ENCODE measurements at regions not wholly inside any gene's neighbourhood (a gene's known extent, or its start where the extent isn't known, plus 50 kb on each side); places are given as distances from the start of the nearest gene placed in this dataset.
A peak's percentile ranks its signal among the peaks of the same experiment; 100 is the strongest.

DNA sequence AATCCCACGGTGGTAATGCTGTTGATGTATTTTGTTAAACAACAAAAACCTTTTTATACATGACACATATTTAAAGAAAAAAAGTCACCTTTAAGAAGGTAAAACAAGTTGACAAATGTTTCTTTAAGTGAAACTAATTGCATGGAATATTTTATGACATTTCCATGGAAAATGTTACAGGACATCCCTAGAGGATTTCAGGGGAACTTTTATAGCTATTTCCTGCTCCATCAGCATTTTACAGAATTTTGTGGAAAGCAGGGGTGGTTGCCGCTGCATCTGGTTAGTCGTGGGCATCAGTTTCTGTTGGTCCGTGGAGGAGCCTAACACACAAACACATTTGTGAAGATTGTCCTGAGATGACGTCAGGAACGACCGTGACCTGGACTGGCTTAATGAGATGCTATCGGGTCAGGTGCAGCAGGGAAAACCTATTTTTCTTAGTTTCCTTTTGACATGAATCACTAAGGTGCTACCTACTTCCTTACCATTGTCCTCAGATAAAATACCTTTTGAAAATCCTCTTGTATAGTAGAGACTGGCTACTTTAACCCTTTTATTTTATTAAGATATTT, 305.1 kb downstream of the MAP2K6 start:
- DNase-seq (ENCODE audit: low read depth): no peak

DNA sequence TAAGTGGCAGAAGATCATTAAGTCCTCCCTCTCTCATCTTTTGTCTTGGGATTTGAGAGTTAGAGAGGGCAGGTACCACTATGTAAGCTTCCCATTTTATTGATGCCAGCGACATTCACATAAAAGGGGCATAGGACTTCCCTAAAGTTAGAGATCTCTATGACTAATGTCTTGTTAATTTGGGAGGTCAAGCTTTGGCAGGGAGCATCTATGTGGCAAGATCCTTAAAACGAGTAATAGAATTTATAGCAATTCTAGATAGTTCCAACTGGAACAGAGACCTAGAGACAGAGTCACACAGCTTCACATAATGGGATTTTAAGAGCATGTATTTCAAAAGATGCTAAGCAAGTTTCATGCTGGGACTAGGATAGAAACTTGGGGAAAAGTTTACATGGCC, 308.0 kb downstream of the MAP2K6 start:
- no peak for DNase-seq (ENCODE audit: low read depth)

DNA sequence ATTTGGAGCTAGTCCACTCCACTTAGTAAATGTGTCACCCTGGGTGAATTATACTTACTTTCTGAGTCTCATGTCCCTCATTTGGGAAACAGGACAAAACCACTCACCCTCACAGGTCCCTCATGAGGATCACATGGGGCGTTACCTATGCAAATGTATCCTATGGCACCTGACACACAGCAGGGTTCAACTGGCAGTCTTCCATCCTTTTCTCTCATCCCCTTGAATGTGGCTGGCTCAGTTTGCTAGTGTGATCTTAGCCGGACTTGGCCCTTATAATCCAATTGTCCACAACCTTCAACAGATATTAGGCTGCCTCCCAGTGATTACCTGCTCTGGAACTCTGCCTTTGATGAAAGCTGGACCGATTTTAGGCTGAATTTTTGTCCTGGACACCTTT, 308.8 kb downstream of the MAP2K6 start:
- no peak for DNase-seq (ENCODE audit: low read depth)

DNA sequence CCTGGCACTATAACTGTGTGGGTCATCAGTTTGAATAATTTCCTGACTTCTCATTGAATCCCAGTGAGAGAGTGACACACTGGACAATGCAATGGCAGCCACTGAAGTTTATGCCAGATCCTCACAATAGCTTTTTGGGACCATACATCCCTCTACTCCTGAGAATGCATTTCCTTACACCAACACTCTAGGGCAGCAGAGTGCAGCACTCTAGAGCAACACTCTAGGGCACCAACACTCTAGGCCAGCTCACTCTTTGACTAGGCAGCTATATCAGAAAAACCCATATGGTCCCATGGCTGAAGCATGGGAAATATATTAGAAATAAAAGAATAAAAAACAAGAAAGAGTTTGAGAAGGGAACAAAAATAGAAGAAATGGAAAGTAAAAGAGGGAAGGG, 309.2 kb downstream of the MAP2K6 start:
- no peak for DNase-seq (ENCODE audit: low read depth)

DNA sequence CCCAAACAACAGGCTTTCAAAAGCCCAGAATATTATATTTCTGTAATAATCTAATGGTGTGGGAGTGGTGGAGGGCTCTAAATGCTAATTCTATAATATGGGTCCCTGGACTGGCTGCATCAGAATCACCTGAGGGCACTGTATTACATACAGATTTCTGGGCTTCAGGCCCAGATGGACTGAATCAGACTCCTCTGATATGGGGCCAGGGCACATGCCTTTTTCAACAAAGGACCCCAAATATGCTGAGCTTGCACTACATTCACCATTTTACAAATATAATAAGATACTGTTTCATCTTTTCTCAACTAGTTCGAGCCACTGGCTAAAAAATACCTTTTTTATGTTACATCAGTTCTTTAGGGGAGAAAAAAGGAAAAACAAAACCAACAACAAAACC, 309.7 kb downstream of the MAP2K6 start:
- DNase-seq (ENCODE audit: low read depth): no peak

DNA sequence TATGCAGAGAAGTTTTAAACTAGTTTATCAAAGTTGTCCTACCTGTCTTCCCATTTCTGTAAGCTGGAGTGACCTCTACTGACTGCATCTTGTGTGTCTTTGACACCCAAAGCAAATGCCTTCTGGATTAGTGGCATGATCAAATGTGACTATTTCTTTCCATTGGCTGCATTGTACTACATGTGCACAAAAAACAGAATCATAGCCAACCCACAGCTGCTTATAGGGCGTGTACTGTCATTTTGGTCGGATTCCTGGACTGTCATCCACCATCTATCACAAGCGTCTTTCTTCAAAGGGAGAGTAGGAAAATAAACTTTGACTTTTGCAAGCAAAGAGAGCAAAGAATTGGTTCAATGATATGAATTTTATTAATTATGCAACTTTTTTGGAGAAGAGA, 310.6 kb downstream of the MAP2K6 start:
- no peak for DNase-seq (ENCODE audit: low read depth)

DNA sequence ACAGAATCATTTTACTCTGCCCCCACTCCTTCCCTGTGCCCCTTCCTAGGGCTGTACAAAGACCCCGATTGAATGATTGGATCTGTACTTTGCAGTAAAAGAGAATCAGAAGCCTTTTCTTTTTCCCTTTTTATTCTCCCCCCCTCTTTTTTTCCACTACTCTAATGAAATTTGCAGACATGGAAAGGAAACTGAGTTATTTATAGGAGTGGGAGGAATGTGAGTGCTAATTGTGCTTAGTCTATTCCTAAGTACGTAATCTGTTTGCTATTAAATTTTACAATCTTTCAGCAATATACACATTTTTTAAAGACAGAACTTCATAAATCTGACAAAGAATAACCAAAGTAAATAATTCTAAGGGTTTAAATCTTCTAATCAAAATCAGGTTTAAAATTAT, 314.3 kb downstream of the MAP2K6 start:
- no peak for DNase-seq (ENCODE audit: low read depth)

DNA sequence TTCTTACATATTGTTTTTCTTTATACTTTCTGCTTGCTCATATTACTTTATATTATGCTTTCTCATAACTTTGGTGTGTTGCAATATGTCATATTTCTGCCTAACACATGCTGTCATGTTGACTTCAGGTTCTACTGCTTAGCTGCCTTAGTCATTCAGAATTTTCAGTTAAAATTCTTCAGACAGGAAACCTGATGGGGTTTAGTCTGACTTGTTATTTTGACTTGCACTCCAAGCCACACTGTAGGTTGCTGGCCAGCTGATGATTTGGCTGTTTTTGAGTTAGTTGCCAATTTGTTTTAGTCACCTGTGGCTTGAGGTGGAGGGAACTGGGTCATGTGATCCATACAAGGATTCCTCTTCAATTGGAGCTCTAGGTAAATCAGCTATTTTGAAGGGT, 315.4 kb downstream of the MAP2K6 start:
- DNase-seq (ENCODE audit: low read depth): no peak

DNA sequence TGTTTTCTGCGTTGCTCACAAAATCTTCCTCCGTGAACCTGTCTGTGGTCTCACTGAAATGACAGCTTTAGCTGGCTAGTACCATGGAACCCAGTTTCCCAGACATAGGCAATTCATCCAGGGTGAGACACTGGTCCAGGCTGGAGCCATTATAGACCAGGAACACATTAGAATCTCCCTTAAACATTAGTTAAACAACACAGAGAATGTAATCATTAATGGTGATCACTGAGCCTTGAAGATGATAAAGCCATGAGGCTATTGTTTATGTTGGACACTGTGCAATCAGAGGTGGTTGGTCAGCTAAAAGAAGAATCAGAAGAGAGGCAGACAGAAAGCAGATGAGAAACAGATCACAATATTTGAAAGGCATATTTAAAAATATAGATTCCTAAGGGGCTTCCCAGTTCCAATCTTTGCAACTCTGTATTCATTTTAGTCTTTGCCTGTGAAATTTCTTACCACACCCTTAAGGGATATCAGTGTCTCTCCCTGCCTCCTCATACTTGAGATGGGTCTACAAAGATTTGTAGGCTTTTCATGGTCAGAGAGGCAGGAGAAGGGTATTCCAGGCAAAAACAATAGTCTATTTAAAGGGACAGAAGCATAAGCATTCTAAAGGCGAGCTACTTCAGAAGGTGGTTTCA, 317.9 kb downstream of the MAP2K6 start:
- DNase-seq (ENCODE audit: low read depth): no peak

DNA sequence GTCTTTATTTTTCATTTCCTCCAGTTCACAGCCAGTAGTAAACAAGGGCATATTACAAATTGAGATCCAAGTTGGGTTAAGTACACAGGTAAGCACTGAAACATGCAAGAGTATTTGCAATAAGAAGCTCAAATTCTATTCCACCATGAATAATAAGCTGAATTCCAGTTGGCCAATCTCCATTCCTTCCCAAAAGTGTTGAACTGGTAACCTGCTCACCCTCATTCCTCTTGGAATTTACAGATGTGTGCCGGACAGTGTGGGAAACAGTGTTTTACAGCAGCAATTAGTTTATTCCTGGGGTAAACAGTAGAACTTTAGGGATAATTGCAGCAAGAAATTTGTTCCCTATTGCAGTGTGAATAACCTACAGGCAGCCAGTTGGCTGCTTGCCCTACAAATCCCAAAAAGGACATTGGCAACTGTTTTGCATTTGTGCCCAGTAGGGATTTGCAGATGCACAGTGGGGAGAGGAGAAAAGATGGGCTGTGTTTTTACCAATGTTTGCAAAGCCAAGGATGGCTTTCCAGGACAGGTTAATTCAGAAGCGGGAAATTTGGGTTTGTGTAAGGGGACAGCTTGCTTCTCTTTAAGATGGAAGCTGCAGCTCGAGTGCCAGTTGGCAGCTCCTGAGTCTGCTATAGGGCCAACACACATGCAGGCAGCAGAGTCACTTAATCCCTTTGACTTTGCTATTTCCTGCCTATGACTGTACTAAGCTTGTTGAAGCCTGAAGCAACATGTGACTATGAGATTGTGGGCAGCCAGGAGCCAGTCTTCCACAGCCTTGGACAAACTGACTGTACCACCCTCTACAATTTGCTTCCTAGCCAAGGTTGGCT, 318.9 kb downstream of the MAP2K6 start:
- DNase-seq (ENCODE audit: low read depth): peak; percentile 50

DNA sequence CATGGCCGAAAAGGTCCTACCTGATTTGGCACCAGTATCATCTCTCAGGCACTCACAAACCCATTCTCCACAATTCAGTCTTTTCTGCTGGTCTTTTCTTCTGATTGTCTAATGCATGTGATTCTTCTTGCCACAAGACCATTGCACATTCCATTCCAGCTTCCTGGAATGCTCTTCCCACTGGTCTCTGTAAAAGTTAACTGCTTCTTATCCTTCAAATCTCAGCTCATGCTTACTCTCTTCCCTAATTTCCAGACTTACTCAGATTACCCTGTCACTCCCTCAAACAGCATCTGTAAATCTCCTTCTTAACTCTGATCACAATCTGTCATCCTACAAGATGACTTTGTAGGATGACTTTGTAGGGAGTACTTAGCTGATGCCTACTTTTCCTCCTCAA, 320.2 kb downstream of the MAP2K6 start:
- DNase-seq (ENCODE audit: low read depth): no peak

DNA sequence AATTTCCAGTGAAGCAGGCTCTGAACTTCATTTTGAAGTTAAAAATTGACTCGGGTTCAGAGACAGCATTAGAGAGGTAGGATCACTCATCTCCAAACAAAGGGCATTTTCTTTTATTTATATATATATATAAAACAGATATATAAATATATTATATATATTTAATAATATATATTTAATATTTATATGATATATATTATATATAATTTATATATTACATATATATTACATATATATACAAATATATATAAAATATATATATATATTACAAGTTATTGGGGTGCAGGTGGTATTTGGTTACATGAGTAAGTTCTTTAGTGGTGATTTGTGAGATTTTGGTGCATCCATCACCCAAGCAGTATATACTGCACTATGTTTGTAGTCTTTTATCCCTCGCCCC, 320.8 kb downstream of the MAP2K6 start:
- no peak for DNase-seq (ENCODE audit: low read depth)

DNA sequence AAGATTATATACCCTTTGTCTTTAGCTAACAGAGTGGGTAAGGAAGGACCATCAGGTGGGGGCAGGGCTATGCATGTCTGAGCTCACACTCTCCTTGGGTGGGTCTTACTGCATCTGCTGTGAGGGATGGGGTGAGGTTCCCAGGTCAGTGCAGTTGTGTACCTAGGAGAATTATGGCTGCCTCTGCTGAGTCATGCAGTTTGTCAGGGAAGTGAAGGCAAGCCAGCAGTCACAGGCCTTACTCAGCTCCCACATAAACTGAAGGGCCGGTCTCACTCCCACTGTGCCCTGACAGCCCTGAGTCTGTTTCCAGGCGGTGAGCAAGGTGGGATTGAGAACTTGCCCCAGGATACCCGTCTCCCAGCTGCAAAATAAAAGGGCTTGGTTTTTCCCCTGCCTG, 328.6 kb downstream of the MAP2K6 start:
- no peak for DNase-seq (ENCODE audit: low read depth)

DNA sequence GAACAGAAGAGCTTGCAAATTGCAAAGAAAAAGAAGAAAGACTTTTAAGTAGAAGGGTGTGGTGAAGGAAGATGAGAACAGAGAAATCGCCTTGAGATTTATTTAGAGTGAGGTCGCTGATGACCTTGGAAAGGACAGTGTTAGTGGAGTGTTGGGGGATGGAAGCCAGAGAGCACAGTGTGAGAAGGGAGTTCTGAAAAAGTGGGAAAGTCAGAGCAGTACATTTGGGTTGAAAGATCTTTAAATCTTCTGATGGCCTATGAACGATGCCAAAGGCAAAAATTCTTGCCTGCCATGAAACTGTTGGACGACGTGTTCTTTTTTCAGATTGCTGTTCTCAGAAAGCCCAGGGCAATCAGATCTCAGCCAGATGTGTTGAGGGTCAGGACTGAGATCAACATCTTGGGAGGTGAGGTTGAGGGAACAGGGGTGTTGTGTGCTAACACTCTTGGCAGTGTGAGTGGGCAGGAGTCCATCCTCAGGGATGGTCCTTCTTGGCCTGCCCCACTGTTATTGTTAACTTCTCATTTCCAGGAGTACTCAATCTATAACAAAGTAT, 330.1 kb downstream of the MAP2K6 start:
- no peak for DNase-seq (ENCODE audit: low read depth)

DNA sequence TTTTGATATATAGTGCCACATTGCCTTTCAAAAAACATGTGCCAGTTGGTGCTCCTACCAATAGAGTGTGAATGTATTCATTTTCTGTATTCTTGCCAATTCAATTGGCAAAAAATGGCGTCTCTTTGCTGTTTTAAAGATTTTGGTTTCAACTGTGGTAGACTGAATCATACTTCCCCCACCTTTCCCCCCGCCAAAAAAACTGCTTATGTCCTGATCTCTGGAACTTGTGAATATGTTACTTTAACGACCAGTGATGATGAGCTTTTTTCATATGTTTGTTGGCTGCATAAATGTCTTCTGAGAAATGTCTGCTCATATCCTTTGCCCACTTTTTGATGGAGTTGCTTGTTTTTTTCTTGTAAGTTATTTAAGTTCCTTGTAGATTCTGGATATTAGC, 325.1 kb upstream of the KCNJ16 start:
- no peak for DNase-seq (ENCODE audit: low read depth)

DNA sequence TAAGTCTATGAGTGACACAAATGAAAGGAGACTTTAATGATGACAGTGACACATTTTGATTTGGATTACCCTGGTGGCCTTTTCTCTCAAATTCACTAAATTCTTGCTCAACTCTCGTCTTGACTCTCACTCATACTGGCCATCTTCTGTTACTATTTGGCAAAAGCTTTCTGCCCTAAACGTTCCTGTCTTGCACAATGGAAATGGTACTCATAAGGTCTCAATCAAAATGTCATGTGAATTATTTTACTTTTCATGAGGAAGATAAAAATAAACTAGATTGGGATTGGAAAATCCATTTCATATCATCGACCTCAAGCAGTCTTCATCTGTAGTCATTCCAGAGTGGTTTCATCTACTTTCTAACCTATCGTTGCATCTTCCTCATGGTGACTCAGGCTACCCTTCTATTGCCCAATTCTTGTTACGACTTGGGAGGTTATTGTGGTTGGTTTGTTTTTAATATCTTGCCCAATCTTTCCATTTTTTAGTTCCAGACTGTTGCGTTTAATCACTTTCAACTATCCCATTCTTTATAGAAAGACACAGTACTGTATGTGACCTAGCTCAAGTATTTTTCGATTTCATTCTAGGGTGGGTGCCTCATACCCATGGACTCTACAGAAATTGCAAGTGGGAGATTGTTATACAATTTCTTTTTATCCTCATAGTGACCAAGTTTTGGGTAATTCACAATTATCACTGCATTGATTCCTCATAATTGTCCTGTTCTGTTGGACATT, 317.2 kb upstream of the KCNJ16 start:
- DNase-seq (ENCODE audit: low read depth): no peak

DNA sequence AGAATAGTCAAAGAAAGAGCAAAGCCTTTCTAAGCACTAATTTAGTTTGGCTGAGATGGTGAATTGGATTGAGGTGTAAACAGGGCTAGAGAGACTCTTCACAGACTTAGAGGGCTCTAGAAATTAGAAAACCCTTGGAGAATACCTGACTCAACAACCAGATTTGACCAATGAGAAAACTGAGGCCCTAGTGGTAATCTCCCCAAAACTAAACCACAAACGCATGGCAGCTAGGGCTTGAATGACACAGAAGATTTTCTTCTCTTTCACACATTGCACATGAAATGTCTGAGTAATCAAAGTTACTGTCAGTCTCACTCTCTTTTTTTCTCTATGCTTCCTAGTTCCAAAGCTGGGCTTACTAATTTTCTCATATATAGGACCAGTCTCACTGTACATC, 314.5 kb upstream of the KCNJ16 start:
- DNase-seq (ENCODE audit: low read depth): no peak

DNA sequence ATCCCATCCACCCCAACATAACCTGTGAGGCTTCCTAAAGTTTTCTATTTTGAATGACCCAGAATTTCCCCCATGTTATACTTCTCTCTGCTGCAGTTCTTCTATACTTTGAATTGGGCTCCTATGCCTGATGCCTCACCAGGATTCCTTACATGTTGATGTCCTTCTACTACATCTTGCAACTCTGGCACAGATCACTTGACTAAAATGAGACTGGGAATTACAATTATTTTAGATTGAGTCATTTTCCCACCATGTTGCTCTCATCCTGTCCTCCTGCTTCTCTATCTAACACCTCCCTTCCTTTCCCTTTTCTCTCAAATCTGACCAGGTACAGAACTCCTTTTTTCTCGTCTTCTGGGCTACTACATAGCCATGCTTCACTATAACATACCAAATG, 314.0 kb upstream of the KCNJ16 start:
- no peak for DNase-seq (ENCODE audit: low read depth)

DNA sequence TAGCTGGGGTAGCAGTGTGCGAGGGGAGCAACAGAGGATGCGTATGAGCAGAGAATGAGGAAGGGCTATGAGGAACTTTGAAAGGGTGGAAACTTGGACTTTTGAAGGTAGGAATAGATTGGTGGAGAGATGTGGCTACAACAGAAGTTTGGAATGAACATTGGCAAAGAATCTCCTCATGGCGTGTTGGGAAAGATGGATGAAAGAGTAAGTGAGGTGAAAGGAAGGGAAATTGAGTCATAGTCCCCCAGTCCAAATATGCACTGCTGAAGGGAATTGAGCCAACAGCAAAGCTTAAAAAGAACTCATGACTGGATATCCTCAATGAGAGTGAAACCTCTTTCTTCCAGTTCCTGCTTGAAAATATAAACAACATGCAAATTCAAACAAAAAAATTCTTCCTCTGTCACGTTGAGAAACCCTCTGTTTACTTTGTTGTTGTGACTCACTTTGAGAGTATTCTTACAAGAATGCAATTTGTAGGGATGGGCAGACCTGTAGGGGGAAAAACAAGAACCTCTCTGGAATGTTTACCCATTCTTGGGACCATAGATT, 313.2 kb upstream of the KCNJ16 start:
- peak; percentile 17 for DNase-seq (ENCODE audit: low read depth)

DNA sequence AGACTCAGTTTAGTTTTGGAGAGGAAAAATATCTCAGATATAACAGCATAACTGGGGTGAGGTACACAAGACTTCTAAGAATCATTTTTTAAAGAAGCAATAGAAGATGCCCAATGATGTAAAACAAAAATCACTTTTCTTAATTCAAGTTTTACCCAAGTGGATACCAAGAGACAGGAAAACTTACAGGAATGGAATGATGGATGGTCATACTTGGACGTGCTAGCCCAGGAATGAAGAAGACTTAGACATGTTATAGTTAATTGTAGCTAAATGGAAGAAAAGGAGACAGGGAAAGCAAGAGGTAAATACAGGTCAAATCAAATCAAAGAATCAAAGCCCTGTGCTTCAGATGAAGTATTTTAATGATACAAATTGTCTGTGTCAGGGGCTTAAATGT, 312.7 kb upstream of the KCNJ16 start:
- no peak for DNase-seq (ENCODE audit: low read depth)

DNA sequence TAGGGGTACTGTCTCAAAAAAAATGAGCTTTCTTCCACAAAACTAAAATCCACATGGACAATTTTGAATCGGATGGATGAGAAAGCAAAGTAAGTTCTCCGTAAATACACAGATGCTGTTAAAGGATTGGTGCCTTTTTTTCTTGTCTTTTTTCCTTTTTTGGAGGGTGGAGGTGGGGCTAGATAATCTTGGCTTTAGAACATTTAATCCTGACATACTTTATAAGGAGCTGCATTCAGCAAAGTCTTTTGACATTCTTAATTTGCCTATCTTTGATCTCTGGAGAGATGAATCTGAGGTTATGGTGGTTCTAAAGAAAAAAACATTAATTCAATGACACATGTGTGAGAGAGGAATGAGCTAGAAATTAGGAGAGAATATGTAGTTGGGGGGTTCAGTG, 312.3 kb upstream of the KCNJ16 start:
- DNase-seq (ENCODE audit: low read depth): no peak

DNA sequence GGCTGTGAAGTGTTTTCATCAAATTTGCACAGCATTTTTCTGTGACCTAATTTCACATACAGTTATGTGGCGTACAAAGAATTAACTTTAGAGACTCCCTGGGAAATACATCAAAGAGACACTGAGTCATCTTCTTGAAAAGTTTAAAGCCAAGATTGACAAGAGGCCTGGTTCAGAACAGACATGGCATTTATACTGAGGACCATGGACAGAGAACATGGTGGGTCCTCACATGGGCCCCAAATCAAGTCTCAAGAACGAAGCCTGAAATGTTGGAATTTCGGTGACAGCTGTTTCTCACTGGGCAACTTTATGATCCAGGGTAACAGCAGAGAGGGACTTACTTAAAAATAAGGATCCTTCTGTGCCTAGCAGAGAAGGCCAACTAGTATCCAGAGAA, 311.5 kb upstream of the KCNJ16 start:
- DNase-seq (ENCODE audit: low read depth): no peak

All from Daoy (cell line).